Prostate gland (tissue), 2 donors: ENCODE measurements at regions not wholly inside any gene's neighbourhood (a gene's known extent, or its start where the extent isn't known, plus 50 kb on each side); places are given as distances from the start of the nearest gene placed in this dataset.

Source experiments
- CTCF ChIP-seq, 4 experiments: fragments of 200-600 bp in 2 of 4; fragments of 450-650 bp in 2 of 4; sonication (generic) in 2 of 4; IDR thresholded peaks; 1 replicate in 3 of 4; 2 replicates in 1 of 4; pipeline ENCODE4 v1.5.1; 2016 to 2019; ENCODE audit warnings: antibody characterized with exemption in 4 of 4, mild to moderate bottlenecking in 2 of 4, moderate library complexity in 2 of 4
- POLR2A ChIP-seq: fragments of 450-650 bp; IDR thresholded peaks from one replicate; pipeline ENCODE4 v1.6.1; 2016; ENCODE audit warnings: antibody characterized with exemption, mild to moderate bottlenecking
- POLR2AphosphoS5 ChIP-seq: sonication (generic); formaldehyde crosslinking; IDR thresholded peaks from one replicate; pipeline ENCODE4 v1.6.1; 2017; ENCODE audit warnings: antibody characterized with exemption

DNA sequence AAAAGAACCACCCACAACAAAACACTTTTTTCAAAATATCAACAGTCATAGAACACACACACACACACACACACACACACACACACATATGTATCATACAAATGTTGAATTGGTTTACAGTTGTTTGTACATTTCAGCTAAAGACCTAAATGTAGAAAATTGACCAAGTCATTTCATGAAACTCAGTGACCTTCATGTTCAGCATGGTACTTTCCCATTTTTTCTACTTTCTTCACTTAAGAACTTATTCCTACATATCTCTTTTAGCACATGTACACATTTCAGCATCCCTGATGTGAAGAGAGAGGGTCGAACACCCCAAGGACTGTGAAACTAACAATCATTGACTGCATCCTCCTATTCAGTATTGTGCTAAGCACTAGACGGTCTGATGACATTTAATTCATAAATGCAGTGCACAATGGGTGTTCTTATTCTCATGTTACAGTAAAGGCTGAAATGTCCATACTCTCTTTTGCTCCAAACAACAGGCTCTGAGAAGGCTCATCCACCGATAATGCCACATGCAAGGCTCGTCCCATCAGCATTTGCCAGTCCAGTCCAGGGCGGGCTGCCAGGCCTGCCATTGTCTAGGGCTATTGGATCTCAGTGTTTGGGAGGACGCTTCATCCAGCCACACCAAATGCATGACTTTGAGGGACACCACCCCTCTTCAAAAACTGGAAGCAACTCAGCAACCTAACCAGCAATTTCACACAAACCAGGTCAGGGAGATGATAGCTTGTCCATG lies 150.1 kb upstream of the RUNX1 start:
- TF ChIP-seq CTCF (IDR thresholded peaks at IDR 0.05) (no peak), POLR2AphosphoS5 (no peak), POLR2A (no peak)
